A549 (cell line): ENCODE measurements at regions not wholly inside any gene's neighbourhood (a gene's known extent, or its start where the extent isn't known, plus 50 kb on each side); places are given as distances from the start of the nearest gene placed in this dataset.

Experiments used
- ATAC-seq, 2 experiments: fragments of 200-7000 bp in 1 of 2; fragments of >200 bp in 1 of 2; cut with Nextera tagmentation in 1 of 2; cut with Tn5 transposase in 1 of 2; 3 replicates each; pipeline versions ENCODE4 v1.8.0 to v1.9.1; 2018 to 2020; ENCODE audit warnings: mild to moderate bottlenecking in 1 of 2, moderate library complexity in 1 of 2
- CTCF ChIA-PET: fragments of 300-600 bp; sonication (Branson Sonifier 250); formaldehyde crosslinking; extraction: SDS; loops from one replicate; lab custom pipeline; 2021; ENCODE audit warnings: antibody characterized with exemption, inconsistent platforms; lab: Yijun Ruan, JAX
- POLR2A ChIA-PET: fragments of 350-600 bp; formaldehyde crosslinking; extraction: SDS; loops from one replicate; lab custom pipeline; 2021; ENCODE audit warnings: antibody characterized with exemption, inconsistent platforms; lab: Yijun Ruan, JAX
- DNase-seq, 2 experiments: peaks; one replicate each; pipeline versions ENCODE4 v3.0.0 to v3.0.0-alpha.2; 2011 to 2016; ENCODE audit warnings: low read depth in 1 of 2, low spot score in 1 of 2
- FAIRE-seq: peaks from 2 replicates; lab custom pipeline; 2011; peaks lifted over from hg19 to GRCh38; lab: Jason Lieb, UNC
- H3K27ac ChIP-seq, 2 experiments: fragments of >200 bp; sonication (Bioruptor Twin); formaldehyde crosslinking; 3 replicates each; pipeline ENCODE4 v1.5.1; 2016 to 2017
- H3K4me1 ChIP-seq: fragments of >200 bp; sonication (Bioruptor Twin); formaldehyde crosslinking; 3 replicates; pipeline ENCODE4 v1.6.1; 2016
- H3K4me2 ChIP-seq: fragments of >200 bp; sonication (Bioruptor Twin); formaldehyde crosslinking; 3 replicates; pipeline ENCODE4 v1.6.1; 2016
- H3K4me3 ChIP-seq: fragments of >200 bp; sonication (Bioruptor Twin); formaldehyde crosslinking; 3 replicates; pipeline ENCODE4 v1.5.1; 2016
- H3K9me3 ChIP-seq: fragments of >200 bp; sonication (Bioruptor Twin); formaldehyde crosslinking; 3 replicates; pipeline ENCODE4 v1.6.1; 2016
- CBX8 ChIP-seq: fragments of 200-600 bp; sonication (generic); IDR thresholded peaks from 2 replicates; pipeline ENCODE4 v1.6.1; 2016
- CEBPB ChIP-seq, 2 experiments: fragments of >200 bp in 1 of 2; sonication (Bioruptor Twin) in 1 of 2; formaldehyde crosslinking in 1 of 2; IDR thresholded peaks; 2 replicates each; pipeline ENCODE4 v1.6.1; 2012 to 2016
- CTCF ChIP-seq: fragments of >200 bp; sonication (Bioruptor Twin); formaldehyde crosslinking; IDR thresholded peaks from 3 replicates; pipeline ENCODE4 v1.5.1; 2016
- ESRRA ChIP-seq: fragments of 150-350 bp; IDR thresholded peaks from 2 replicates; pipeline ENCODE4 v1.6.1; 2014; ENCODE audit warnings: mild to moderate bottlenecking, low read length, borderline replicate concordance
- FOSB ChIP-seq: fragments of 250-450 bp; sonication (Bioruptor Pico); IDR thresholded peaks from 2 replicates; pipeline ENCODE4 v1.5.0; 2020; ENCODE audit warnings: mild to moderate bottlenecking, moderate library complexity
- HES2 ChIP-seq: fragments of >200 bp; sonication (Bioruptor Twin); formaldehyde crosslinking; IDR thresholded peaks from 2 replicates; pipeline ENCODE4 v1.6.1; 2016
- HEYL ChIP-seq: fragments of 250-450 bp; sonication (Bioruptor Pico); IDR thresholded peaks from 2 replicates; pipeline ENCODE4 v1.8.0; 2021; ENCODE audit warnings: mild to moderate bottlenecking, moderate library complexity
- HOXA7 ChIP-seq: fragments of 250-450 bp; sonication (Bioruptor Pico); IDR thresholded peaks from 2 replicates; pipeline ENCODE4 v1.5.0; 2020; ENCODE audit warnings: mild to moderate bottlenecking, moderate library complexity
- JUN ChIP-seq, 2 experiments: fragments of >200 bp; sonication (Bioruptor Twin); formaldehyde crosslinking; IDR thresholded peaks; 2 replicates in 1 of 2; 3 replicates in 1 of 2; pipeline ENCODE4 v1.6.1; 2016 to 2017
- KDM1A ChIP-seq: fragments of 200-600 bp; sonication (generic); IDR thresholded peaks from 2 replicates; pipeline ENCODE4 v1.6.1; 2016; ENCODE audit warnings: low read depth, mild to moderate bottlenecking
- MAFK ChIP-seq: fragments of 450-650 bp; IDR thresholded peaks from 2 replicates; pipeline ENCODE4 v1.6.1; 2014; ENCODE audit not compliant: partially characterized antibody
- MAX ChIP-seq: IDR thresholded peaks from 2 replicates; pipeline ENCODE4 v1.6.1; 2012
- MYC ChIP-seq: IDR thresholded peaks from 2 replicates; pipeline ENCODE4 v1.6.1; 2012; ENCODE audit warnings: mild to moderate bottlenecking, inconsistent platforms, low read length, improper control_type of control experiment, borderline replicate concordance
- PBX3 ChIP-seq: IDR thresholded peaks from 2 replicates; pipeline ENCODE4 v1.6.1; 2012
- POLR2A ChIP-seq: IDR thresholded peaks from 2 replicates; pipeline ENCODE4 v1.6.1; 2012; ENCODE audit warnings: mild to moderate bottlenecking, low read length
- SMC3 ChIP-seq: fragments of >200 bp; sonication (Bioruptor Twin); formaldehyde crosslinking; IDR thresholded peaks from 3 replicates; pipeline ENCODE4 v1.6.1; 2018; ENCODE audit warnings: inconsistent platforms
- TP53 ChIP-seq: fragments of 250-450 bp; sonication (Bioruptor Pico); IDR thresholded peaks from 2 replicates; pipeline ENCODE4 v1.5.0; 2021; ENCODE audit warnings: mild to moderate bottlenecking, moderate library complexity
- USF2 ChIP-seq: fragments of 450-650 bp; IDR thresholded peaks from 2 replicates; pipeline ENCODE4 v1.6.1; 2014; ENCODE audit warnings: antibody characterized with exemption
- ZNF302 ChIP-seq: fragments of 250-450 bp; sonication (Bioruptor Pico); IDR thresholded peaks from 2 replicates; pipeline ENCODE4 v1.9.0; 2021; ENCODE audit warnings: inconsistent platforms, mild to moderate bottlenecking, moderate library complexity
- WGBS: methylation state at CpG from one replicate; pipeline ENCODE4 v1.1.6; 2017; ENCODE audit errors: missing lambda C conversion rate; 5-methylcytosine and 5-hydroxymethylcytosine counted together
- TF ChIP-seq, protein P1 (sequence below): fragments of >200 bp; sonication (Bioruptor Twin); formaldehyde crosslinking; IDR thresholded peaks from 3 replicates; pipeline ENCODE4 v1.6.1; 2016
- TF ChIP-seq, protein P2 (sequence below): IDR thresholded peaks from 2 replicates; pipeline ENCODE4 v1.6.1; 2012; ENCODE audit warnings: low read depth, borderline replicate concordance

GRCh38 chr20:39837561-39837960 is 851.5 kb downstream of the MAFB start:
- no peak for ATAC-seq
- ChIA-PET POLR2A (no interaction called here), CTCF (no interaction called here)
- FAIRE-seq, result no peak
- WGBS, result under 1% methylated on average over 3 of the region's 3 CpGs
- H3K4me3 ChIP-seq, result no peak overlapping the region
- H3K27ac ChIP-seq, result no peak overlapping the region
- no peaks in the 10 kb centered on the region for H3K9me3 ChIP-seq
- no peaks in the 10 kb centered on the region for H3K4me1 ChIP-seq
- no peak for DNase-seq
- no peak for TF ChIP-seq MYC
- no peak for TF ChIP-seq SMC3
- TF ChIP-seq, protein P1, sequence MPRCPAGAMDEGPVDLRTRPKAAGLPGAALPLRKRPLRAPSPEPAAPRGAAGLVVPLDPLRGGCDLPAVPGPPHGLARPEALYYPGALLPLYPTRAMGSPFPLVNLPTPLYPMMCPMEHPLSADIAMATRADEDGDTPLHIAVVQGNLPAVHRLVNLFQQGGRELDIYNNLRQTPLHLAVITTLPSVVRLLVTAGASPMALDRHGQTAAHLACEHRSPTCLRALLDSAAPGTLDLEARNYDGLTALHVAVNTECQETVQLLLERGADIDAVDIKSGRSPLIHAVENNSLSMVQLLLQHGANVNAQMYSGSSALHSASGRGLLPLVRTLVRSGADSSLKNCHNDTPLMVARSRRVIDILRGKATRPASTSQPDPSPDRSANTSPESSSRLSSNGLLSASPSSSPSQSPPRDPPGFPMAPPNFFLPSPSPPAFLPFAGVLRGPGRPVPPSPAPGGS, result no peak
- TF ChIP-seq POLR2A, result no peak
- no peak for TF ChIP-seq PBX3
- TF ChIP-seq HOXA7 (CRISPR knock-in tag), result no peak
- no peak for TF ChIP-seq USF2
- TF ChIP-seq MAFK, result no peak
- TF ChIP-seq TP53 (CRISPR knock-in tag), result no peak
- no peak for TF ChIP-seq ESRRA
- H3K4me2 ChIP-seq, result no peak overlapping the region

- ChIA-PET POLR2A (no interaction called here), CTCF (no interaction called here)
- no peak for FAIRE-seq
- Histone ChIP-seq H3K4me3 (no peak overlapping the region), H3K4me1 (no peaks in the 10 kb centered on the region), H3K27ac (no peak overlapping the region), H3K9me3 (no peaks in the 10 kb centered on the region), H3K4me2 (no peak overlapping the region)
- no peak for ATAC-seq
- 33% methylated on average over 7 of the region's 7 CpGs for WGBS
- DNase-seq, result no peak
- no peak for TF ChIP-seq FOSB (CRISPR knock-in tag)
- no peak for TF ChIP-seq CBX8
- TF ChIP-seq, protein P2, sequence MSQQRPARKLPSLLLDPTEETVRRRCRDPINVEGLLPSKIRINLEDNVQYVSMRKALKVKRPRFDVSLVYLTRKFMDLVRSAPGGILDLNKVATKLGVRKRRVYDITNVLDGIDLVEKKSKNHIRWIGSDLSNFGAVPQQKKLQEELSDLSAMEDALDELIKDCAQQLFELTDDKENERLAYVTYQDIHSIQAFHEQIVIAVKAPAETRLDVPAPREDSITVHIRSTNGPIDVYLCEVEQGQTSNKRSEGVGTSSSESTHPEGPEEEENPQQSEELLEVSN, result no peak
- no peak for TF ChIP-seq PBX3
- no peak for TF ChIP-seq HES2
- no peak for TF ChIP-seq KDM1A
- no peak for TF ChIP-seq MAX
- TF ChIP-seq CEBPB (IDR thresholded peaks at IDR 0.05), result no peak
- TF ChIP-seq JUN (IDR thresholded peaks at IDR 0.05), result no peak
- TF ChIP-seq ZNF302 (CRISPR knock-in tag), result no peak
- no peak for TF ChIP-seq HEYL (CRISPR knock-in tag)
- no peak for TF ChIP-seq CTCF
These were observed 853.8 kb downstream of the MAFB start for GRCh38 chr20:39835130-39835842.
